Testis (tissue), 2 donors: ENCODE measurements at regions not wholly inside any gene's neighbourhood (a gene's known extent, or its start where the extent isn't known, plus 50 kb on each side); places are given as distances from the start of the nearest gene placed in this dataset.

ENCODE experiments used
- DNase-seq: peaks from one replicate; pipeline ENCODE4 v3.0.0-alpha.2; 2019
- H3K27ac ChIP-seq, 2 donors: fragments of 200-600 bp; sonication (generic); one replicate each; pipeline ENCODE4 v1.5.1; 2019
- H3K27me3 ChIP-seq: fragments of 200-600 bp; sonication (generic); one replicate; pipeline ENCODE4 v1.5.1; 2019
- H3K36me3 ChIP-seq: fragments of 200-600 bp; sonication (generic); one replicate; pipeline ENCODE4 v1.5.1; 2017; ENCODE audit warnings: low read depth; ENCODE audit errors: missing control alignments
- H3K4me1 ChIP-seq: fragments of 200-600 bp; sonication (generic); one replicate; pipeline ENCODE4 v1.5.1; 2019
- H3K4me3 ChIP-seq, 2 donors: fragments of 200-600 bp; sonication (generic); one replicate each; pipeline ENCODE4 v1.5.1; 2017 to 2019
- H3K9me3 ChIP-seq: fragments of 200-600 bp; sonication (generic); one replicate; pipeline ENCODE4 v1.5.1; 2017
- POLR2A ChIP-seq: fragments of 450-650 bp; IDR thresholded peaks from one replicate; pipeline ENCODE4 v1.6.1; 2017; ENCODE audit warnings: antibody characterized with exemption, mild to moderate bottlenecking, moderate library complexity
- WGBS, 2 donors: methylation state at CpG; one replicate each; pipeline ENCODE4 v1.1.5; 2018; 5-methylcytosine and 5-hydroxymethylcytosine counted together
- intact Hi-C: fragments of 100-400 bp; cut with DNase I; formaldehyde crosslinking; loops from one replicate; pipeline ENCODE4 v1.15.1; 2023; ENCODE audit warnings: low total_unique reads
- TF ChIP-seq, protein P1 (sequence below), 3 experiments: fragments of 450-650 bp in 2 of 3; fragments of 200-600 bp in 1 of 3; sonication (generic) in 1 of 3; IDR thresholded peaks; one replicate each; pipeline ENCODE4 v1.5.1; 2016 to 2019; ENCODE audit warnings: antibody characterized with exemption in 3 of 3, mild to moderate bottlenecking in 2 of 3, moderate library complexity in 1 of 3

DNA sequence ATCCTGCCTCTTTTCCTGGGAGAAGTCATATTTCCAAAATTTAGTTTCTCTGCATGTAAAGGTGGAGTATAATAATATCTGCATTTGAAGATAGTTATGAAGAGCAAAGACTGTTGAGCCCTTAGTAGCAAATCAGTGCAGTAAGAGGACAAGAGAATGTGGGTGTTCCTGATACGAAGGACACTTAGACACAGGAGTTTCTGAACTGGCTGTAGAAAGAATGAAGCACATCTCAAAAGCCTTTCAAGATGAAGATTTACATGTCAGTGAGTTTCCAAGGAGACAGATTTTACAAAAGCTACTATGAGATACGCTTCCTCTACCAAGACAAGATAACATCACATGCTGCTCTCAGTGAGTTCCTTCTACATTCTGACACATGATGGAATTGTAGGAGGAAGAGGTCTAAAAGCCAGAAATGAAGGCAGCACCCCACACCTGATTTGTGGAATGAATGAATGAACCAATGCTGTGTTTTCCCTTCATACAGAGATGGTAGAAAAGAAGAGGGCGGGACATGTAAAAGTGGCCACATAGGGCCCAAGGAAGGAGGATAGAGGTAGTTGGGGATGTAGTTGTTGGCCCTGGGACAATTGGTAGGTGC lies 173.6 kb upstream of the PDE1C start:
- 84 to 91% methylated on average over 3 of the region's 3 CpGs for WGBS, 2 donors

DNA sequence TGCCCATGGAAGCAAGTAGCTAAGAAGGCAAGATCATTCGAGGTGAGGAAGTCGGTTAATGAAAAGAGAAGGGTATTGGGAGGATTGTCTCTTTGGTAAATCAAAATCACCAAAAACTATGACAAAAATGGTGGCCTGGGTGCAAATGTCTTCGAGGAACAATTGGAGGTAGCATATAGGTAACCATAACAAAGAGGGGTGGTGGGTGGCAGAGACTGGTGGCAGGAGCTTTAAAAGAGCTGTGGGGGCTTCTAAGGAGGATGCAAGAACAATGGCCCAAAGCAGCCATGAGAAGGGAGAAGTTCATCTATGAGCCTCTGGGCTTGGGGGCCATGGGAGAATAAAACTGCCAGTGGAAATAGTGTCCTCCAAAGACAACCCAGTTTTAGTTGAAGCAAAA lies 172.2 kb upstream of the PDE1C start:
- intact Hi-C loops: no loop called here
- DNase-seq: no peak
- Histone ChIP-seq H3K4me3 (no peak overlapping the region), H3K27me3 (no peaks in the 10 kb centered on the region), H3K36me3 (no peaks in the 10 kb centered on the region), H3K4me1 (no peaks in the 10 kb centered on the region), H3K27ac (no peak overlapping the region), H3K9me3 (no peaks in the 10 kb centered on the region)
- WGBS, 2 donors: 53 to 60% methylated on average over 3 of the region's 3 CpGs
- TF ChIP-seq, protein P1, sequence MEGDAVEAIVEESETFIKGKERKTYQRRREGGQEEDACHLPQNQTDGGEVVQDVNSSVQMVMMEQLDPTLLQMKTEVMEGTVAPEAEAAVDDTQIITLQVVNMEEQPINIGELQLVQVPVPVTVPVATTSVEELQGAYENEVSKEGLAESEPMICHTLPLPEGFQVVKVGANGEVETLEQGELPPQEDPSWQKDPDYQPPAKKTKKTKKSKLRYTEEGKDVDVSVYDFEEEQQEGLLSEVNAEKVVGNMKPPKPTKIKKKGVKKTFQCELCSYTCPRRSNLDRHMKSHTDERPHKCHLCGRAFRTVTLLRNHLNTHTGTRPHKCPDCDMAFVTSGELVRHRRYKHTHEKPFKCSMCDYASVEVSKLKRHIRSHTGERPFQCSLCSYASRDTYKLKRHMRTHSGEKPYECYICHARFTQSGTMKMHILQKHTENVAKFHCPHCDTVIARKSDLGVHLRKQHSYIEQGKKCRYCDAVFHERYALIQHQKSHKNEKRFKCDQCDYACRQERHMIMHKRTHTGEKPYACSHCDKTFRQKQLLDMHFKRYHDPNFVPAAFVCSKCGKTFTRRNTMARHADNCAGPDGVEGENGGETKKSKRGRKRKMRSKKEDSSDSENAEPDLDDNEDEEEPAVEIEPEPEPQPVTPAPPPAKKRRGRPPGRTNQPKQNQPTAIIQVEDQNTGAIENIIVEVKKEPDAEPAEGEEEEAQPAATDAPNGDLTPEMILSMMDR (IDR thresholded peaks at IDR 0.05): no peak
- no peak for TF ChIP-seq POLR2A

More for the DNA sequence above, 173.6 kb upstream of the PDE1C start:
- no peak overlapping the region for H3K27ac ChIP-seq
- no peaks in the 10 kb centered on the region for H3K36me3 ChIP-seq
- no peaks in the 10 kb centered on the region for H3K27me3 ChIP-seq
- no peaks in the 10 kb centered on the region for H3K9me3 ChIP-seq
- no peaks in the 10 kb centered on the region for H3K4me1 ChIP-seq
- no peak overlapping the region for H3K4me3 ChIP-seq
- TF ChIP-seq POLR2A: no peak
- TF ChIP-seq, protein P1 (IDR thresholded peaks at IDR 0.05): no peak
- no peak for DNase-seq
- intact Hi-C loops: no loop called here

DNA sequence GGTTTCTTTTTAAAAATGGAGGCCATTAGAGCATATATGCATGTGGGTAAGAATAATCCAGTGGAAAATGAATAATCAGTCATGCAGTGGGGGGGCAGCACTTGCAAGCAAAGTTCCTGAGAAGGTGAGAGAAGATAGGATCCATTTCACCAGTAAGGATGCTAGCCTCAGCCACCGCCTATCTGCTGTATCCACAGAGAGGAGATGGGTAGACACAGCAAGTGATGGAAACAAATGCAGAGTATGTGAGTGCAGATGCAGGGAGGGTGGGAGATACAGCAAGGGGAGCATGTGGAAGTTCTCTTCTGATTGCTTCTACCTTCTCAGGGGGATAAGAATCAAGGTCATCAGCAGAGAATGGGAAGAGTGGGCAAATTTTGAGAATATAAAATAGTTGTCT lies 171.4 kb upstream of the PDE1C start:
- Histone ChIP-seq H3K27me3 (no peaks in the 10 kb centered on the region), H3K9me3 (no peaks in the 10 kb centered on the region), H3K4me1 (no peaks in the 10 kb centered on the region), H3K27ac (no peak overlapping the region), H3K36me3 (no peaks in the 10 kb centered on the region), H3K4me3 (no peak overlapping the region)
- WGBS, 2 donors: 97 to 100% methylated on average over 1 of the region's 1 CpG
- no peak for DNase-seq
- TF ChIP-seq POLR2A: no peak
- TF ChIP-seq, protein P1 (IDR thresholded peaks at IDR 0.05): no peak
- intact Hi-C loops: no loop called here

DNA sequence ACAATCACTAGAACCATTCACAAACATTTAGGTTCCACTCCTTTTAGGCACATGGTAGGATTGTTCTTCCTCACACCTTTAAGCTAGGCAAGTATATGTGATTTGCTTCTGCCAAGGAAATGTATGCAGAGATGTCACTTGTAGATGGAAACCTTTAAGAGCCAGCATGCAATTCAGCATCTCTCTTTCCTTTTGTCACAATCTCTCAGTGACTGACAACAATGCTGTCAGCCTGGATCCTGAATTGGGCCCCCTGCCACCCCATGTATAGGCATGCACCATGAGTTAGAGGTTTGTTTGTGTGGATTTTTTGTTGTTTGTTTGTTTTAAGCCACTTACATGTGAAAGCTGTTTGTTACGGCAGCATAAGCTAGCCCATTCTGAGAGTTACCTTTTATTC lies 169.6 kb upstream of the PDE1C start:
- 88 to 92% methylated on average over 1 of the region's 1 CpG for WGBS, 2 donors
- intact Hi-C loops: no loop called here

More for the DNA sequence above, 169.6 kb upstream of the PDE1C start:
- no peaks in the 10 kb centered on the region for H3K27me3 ChIP-seq
- no peak overlapping the region for H3K27ac ChIP-seq
- TF ChIP-seq POLR2A: no peak
- TF ChIP-seq, protein P1 (IDR thresholded peaks at IDR 0.05): no peak
- no peak for DNase-seq
- no peaks in the 10 kb centered on the region for H3K4me1 ChIP-seq
- no peaks in the 10 kb centered on the region for H3K9me3 ChIP-seq
- no peak overlapping the region for H3K4me3 ChIP-seq
- H3K36me3 ChIP-seq: no peaks in the 10 kb centered on the region
